Hepatocyte (in vitro differentiated cells): ENCODE measurements at regions not wholly inside any gene's neighbourhood (a gene's known extent, or its start where the extent isn't known, plus 50 kb on each side); places are given as distances from the start of the nearest gene placed in this dataset.

Experiments
- DNase-seq: peaks from one replicate; pipeline ENCODE4 v3.0.0-alpha.2; 2016; ENCODE audit warnings: low spot score
- H2AFZ ChIP-seq: fragments of 200-600 bp; sonication (generic); 2 replicates; pipeline ENCODE4 v1.6.0; 2016; ENCODE audit warnings: antibody characterized with exemption, mild to moderate bottlenecking
- H3K27ac ChIP-seq: fragments of 200-600 bp; sonication (generic); 2 replicates; pipeline ENCODE4 v1.5.1; 2016; ENCODE audit warnings: mild to moderate bottlenecking
- H3K27me3 ChIP-seq: fragments of 200-600 bp; sonication (generic); 2 replicates; pipeline ENCODE4 v1.6.1; 2016
- H3K36me3 ChIP-seq: fragments of 200-600 bp; sonication (generic); replicated peaks from 2 replicates; pipeline ENCODE4 v1.5.1; 2016; ENCODE audit warnings: low read depth; ENCODE audit not compliant: insufficient read depth
- H3K4me1 ChIP-seq: fragments of 200-600 bp; sonication (generic); 2 replicates; pipeline ENCODE4 v1.5.1; 2016; ENCODE audit warnings: mild to moderate bottlenecking, moderate library complexity; ENCODE audit not compliant: insufficient read depth
- H3K4me2 ChIP-seq: fragments of 200-600 bp; sonication (generic); 2 replicates; pipeline ENCODE4 v1.6.0; 2016
- H3K4me3 ChIP-seq: fragments of 200-600 bp; sonication (generic); 2 replicates; pipeline ENCODE4 v1.5.1; 2016; ENCODE audit warnings: mild to moderate bottlenecking
- H3K79me2 ChIP-seq: fragments of 200-600 bp; sonication (generic); 2 replicates; pipeline ENCODE4 v1.6.0; 2017; ENCODE audit warnings: mild to moderate bottlenecking
- H3K9me2 ChIP-seq: fragments of 200-600 bp; sonication (generic); replicated peaks from 2 replicates; pipeline ENCODE4 v1.6.0; 2017; ENCODE audit warnings: mild to moderate bottlenecking; ENCODE audit not compliant: insufficient read depth
- H3K9me3 ChIP-seq: fragments of 200-600 bp; sonication (generic); 2 replicates; pipeline ENCODE4 v1.5.1; 2016; ENCODE audit warnings: low read depth, mild to moderate bottlenecking
- H4K20me1 ChIP-seq: fragments of 200-600 bp; sonication (generic); 2 replicates; pipeline ENCODE4 v1.6.0; 2016; ENCODE audit warnings: mild to moderate bottlenecking; ENCODE audit not compliant: insufficient read depth, poor library complexity, severe bottlenecking
- CTCF ChIP-seq: fragments of 200-600 bp; sonication (generic); IDR thresholded peaks from 2 replicates; pipeline ENCODE4 v1.5.1; 2016; ENCODE audit warnings: antibody characterized with exemption, mild to moderate bottlenecking; ENCODE audit not compliant: poor library complexity
- EZH2 ChIP-seq: fragments of 200-600 bp; sonication (generic); IDR thresholded peaks from 2 replicates; pipeline ENCODE4 v1.6.1; 2016; ENCODE audit warnings: antibody characterized with exemption, mild to moderate bottlenecking, borderline replicate concordance
- EZH2phosphoT487 ChIP-seq: fragments of 200-600 bp; sonication (generic); IDR thresholded peaks from one replicate; pipeline ENCODE4 v1.6.1; 2018; ENCODE audit warnings: antibody characterized with exemption, mild to moderate bottlenecking, low read depth, moderate library complexity; ENCODE audit not compliant: unreplicated experiment, severe bottlenecking
- WGBS: methylation state at CpG from one replicate; pipeline ENCODE4 v1.1.6; 2016; ENCODE audit warnings: low lambda C conversion rate; ENCODE audit errors: missing lambda C conversion rate; 5-methylcytosine and 5-hydroxymethylcytosine counted together

DNA sequence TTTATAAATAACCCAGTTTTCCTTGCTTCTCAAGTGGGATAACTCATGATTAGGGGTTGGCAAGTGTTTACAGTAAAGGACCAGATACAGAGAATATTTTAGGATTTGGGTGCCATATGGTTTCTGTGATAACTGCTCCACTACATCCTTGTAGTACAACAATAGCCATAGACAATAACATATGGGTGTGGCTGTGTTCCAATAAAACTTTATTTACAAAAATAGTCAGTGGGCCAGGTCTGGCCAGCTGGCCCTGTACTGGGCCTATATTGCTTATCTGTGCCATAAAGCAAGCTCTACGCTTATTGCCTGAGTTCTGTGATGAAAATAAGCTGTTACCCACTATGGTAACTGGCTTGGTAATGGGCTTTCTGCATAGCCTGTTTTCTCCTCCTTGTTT lies 386.5 kb upstream of the RBFOX1 start:
- 92% methylated on average over 1 of the region's 1 CpG for WGBS
- Histone ChIP-seq H4K20me1 (no peaks in the 10 kb centered on the region), H3K36me3 (no peaks in the 10 kb centered on the region), H2AFZ (no peak overlapping the region), H3K27ac (no peak overlapping the region), H3K4me2 (no peak overlapping the region), H3K9me2 (no peaks in the 10 kb centered on the region), H3K4me3 (no peak overlapping the region), H3K27me3 (no peaks in the 10 kb centered on the region), H3K4me1 (no peaks in the 10 kb centered on the region), H3K79me2 (no peaks in the 10 kb centered on the region), H3K9me3 (no peaks in the 10 kb centered on the region)
- TF ChIP-seq CTCF (no peak), EZH2phosphoT487 (no peak), EZH2 (no peak)
- no peak for DNase-seq

DNA sequence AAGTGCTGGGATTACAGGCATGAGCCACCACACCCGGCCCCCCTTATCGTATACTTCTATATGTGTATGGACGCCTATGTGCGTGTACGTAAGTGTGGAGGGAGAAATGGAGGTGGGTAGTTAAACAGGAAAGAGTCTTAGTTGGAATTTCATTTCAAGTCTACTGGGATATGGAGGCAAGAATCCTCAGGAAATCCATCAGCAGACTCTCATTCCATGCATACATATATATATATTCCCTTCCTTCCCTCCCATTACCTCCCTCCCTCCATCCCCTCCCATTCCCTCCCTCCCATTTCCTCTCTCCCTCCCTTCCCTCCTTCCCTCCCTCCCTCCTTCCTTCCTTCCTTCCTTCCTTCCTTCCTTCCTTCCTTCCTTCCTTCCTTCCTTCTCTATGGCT lies 391.7 kb upstream of the RBFOX1 start:
- no peaks in the 10 kb centered on the region for H3K9me3 ChIP-seq
- H3K27ac ChIP-seq, result no peak overlapping the region
- no peaks in the 10 kb centered on the region for H3K36me3 ChIP-seq
- H3K4me2 ChIP-seq, result no peak overlapping the region
- H3K4me1 ChIP-seq, result no peaks in the 10 kb centered on the region
- no peak for DNase-seq
- no peak overlapping the region for H2AFZ ChIP-seq
- no peaks in the 10 kb centered on the region for H4K20me1 ChIP-seq
- H3K27me3 ChIP-seq, result no peaks in the 10 kb centered on the region
- no peaks in the 10 kb centered on the region for H3K9me2 ChIP-seq
- no peak overlapping the region for H3K4me3 ChIP-seq
- 98% methylated on average over 5 of the region's 5 CpGs for WGBS
- TF ChIP-seq EZH2phosphoT487, result no peak
- no peak for TF ChIP-seq CTCF
- no peak for TF ChIP-seq EZH2
- no peaks in the 10 kb centered on the region for H3K79me2 ChIP-seq

DNA sequence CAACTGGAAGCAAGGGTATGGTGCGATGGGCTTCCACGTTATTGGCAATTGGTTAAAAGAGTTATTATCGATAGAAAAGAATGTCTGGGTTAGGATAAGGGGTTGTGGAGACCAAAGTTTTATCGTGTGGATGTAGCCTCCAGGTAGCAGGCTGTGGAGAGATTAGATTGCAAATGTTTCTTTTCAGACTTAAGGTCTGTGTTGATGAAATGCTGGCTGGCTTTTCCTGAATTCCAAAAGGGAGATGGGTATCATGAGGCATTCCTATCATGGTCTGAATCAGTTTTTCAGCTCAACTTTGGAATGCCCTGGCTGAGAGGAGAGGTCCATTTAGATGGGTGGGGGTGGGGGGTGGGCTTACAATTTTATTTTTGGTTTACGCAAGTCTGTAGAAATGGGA lies 395.0 kb upstream of the RBFOX1 start:
- TF ChIP-seq EZH2phosphoT487 (no peak), EZH2 (no peak), CTCF (no peak)
- 61% methylated on average over 5 of the region's 5 CpGs for WGBS
- Histone ChIP-seq H3K27me3 (no peaks in the 10 kb centered on the region), H3K4me2 (no peak overlapping the region), H3K9me2 (no peaks in the 10 kb centered on the region), H3K9me3 (no peaks in the 10 kb centered on the region), H2AFZ (no peak overlapping the region), H3K4me1 (no peaks in the 10 kb centered on the region), H3K27ac (no peak overlapping the region), H4K20me1 (no peaks in the 10 kb centered on the region), H3K79me2 (no peaks in the 10 kb centered on the region), H3K36me3 (no peaks in the 10 kb centered on the region), H3K4me3 (no peak overlapping the region)
- DNase-seq, result no peak

GRCh38 chr16:6932871-6933385 lies 399.7 kb upstream of the RBFOX1 start:
- H3K36me3 ChIP-seq, result no peaks in the 10 kb centered on the region
- DNase-seq, result no peak
- no peaks in the 10 kb centered on the region for H3K4me1 ChIP-seq
- no peak overlapping the region for H3K4me2 ChIP-seq
- no peaks in the 10 kb centered on the region for H3K9me2 ChIP-seq
- TF ChIP-seq EZH2 (no peak), EZH2phosphoT487 (no peak), CTCF (no peak)
- H3K79me2 ChIP-seq, result no peaks in the 10 kb centered on the region
- no peak overlapping the region for H3K27ac ChIP-seq
- 80% methylated on average over 5 of the region's 5 CpGs for WGBS
- H3K4me3 ChIP-seq, result no peak overlapping the region
- H3K9me3 ChIP-seq, result no peaks in the 10 kb centered on the region
- H2AFZ ChIP-seq, result no peak overlapping the region
- H4K20me1 ChIP-seq, result no peaks in the 10 kb centered on the region
- no peaks in the 10 kb centered on the region for H3K27me3 ChIP-seq
